HEK293 (cell line): ENCODE measurements at regions not wholly inside any gene's neighbourhood (a gene's known extent, or its start where the extent isn't known, plus 50 kb on each side); places are given as distances from the start of the nearest gene placed in this dataset.
A peak's percentile ranks its signal among the peaks of the same experiment; 100 is the strongest.

ENCODE experiments used
- ATF2 ChIP-seq: fragments of 450-650 bp; formaldehyde crosslinking; IDR thresholded peaks from 2 replicates; pipeline ENCODE4 v1.5.1; 2016; ENCODE audit warnings: missing biosample characterization, missing genetic modification characterization, low read depth
- CTCF ChIP-seq: fragments of 450-650 bp; formaldehyde crosslinking; IDR thresholded peaks from 2 replicates; pipeline ENCODE4 v1.5.1; 2016; ENCODE audit warnings: missing biosample characterization, missing genetic modification characterization
- HIC1 ChIP-seq: fragments of 450-650 bp; formaldehyde crosslinking; IDR thresholded peaks from 2 replicates; pipeline ENCODE4 v1.5.1; 2016; ENCODE audit warnings: missing biosample characterization, missing genetic modification characterization
- HOXD13 ChIP-seq: sonication (generic); formaldehyde crosslinking; IDR thresholded peaks from 2 replicates; pipeline ENCODE4 v1.8.0; 2022; ENCODE audit warnings: missing genetic modification reagents, borderline replicate concordance
- OSR2 ChIP-seq: fragments of 450-650 bp; formaldehyde crosslinking; IDR thresholded peaks from 2 replicates; pipeline ENCODE4 v1.5.1; 2016; ENCODE audit warnings: missing biosample characterization, missing genetic modification characterization
- PRDM2 ChIP-seq: fragments of 450-650 bp; formaldehyde crosslinking; IDR thresholded peaks from 2 replicates; pipeline ENCODE4 v1.5.1; 2016; ENCODE audit warnings: missing biosample characterization, missing genetic modification characterization, borderline replicate concordance
- PRDM6 ChIP-seq: fragments of 450-650 bp; formaldehyde crosslinking; IDR thresholded peaks from 2 replicates; pipeline ENCODE4 v1.5.1; 2017; ENCODE audit warnings: missing biosample characterization, missing genetic modification characterization
- ZBTB1 ChIP-seq: fragments of 450-650 bp; formaldehyde crosslinking; IDR thresholded peaks from 2 replicates; pipeline ENCODE4 v1.5.1; 2016; ENCODE audit warnings: missing biosample characterization, missing genetic modification characterization
- ZFP3 ChIP-seq: fragments of 450-650 bp; formaldehyde crosslinking; IDR thresholded peaks from 2 replicates; pipeline ENCODE4 v1.5.1; 2016; ENCODE audit warnings: low read depth, missing biosample characterization, missing genetic modification characterization
- ZNF16 ChIP-seq: fragments of 450-650 bp; formaldehyde crosslinking; IDR thresholded peaks from 2 replicates; pipeline ENCODE4 v1.5.1; 2016; ENCODE audit warnings: low read depth, missing biosample characterization, missing genetic modification characterization
- ZNF26 ChIP-seq: fragments of 450-650 bp; formaldehyde crosslinking; IDR thresholded peaks from 2 replicates; pipeline ENCODE4 v1.5.1; 2016; ENCODE audit warnings: missing biosample characterization, missing genetic modification characterization
- ZNF341 ChIP-seq: fragments of 450-650 bp; formaldehyde crosslinking; IDR thresholded peaks from 2 replicates; pipeline ENCODE4; 2016; ENCODE audit warnings: low read depth, missing biosample characterization, missing genetic modification characterization
- ZNF354C ChIP-seq: fragments of 450-650 bp; formaldehyde crosslinking; IDR thresholded peaks from 2 replicates; pipeline ENCODE4 v1.5.1; 2016; ENCODE audit warnings: missing biosample characterization, missing genetic modification characterization, low read depth, borderline replicate concordance
- ZNF37A ChIP-seq: fragments of 450-650 bp; IDR thresholded peaks from 2 replicates; pipeline ENCODE4 v1.5.1; 2018; ENCODE audit warnings: missing biosample characterization, missing genetic modification characterization
- ZNF449 ChIP-seq: fragments of 450-650 bp; formaldehyde crosslinking; IDR thresholded peaks from 2 replicates; pipeline ENCODE4 v1.5.1; 2017; ENCODE audit warnings: missing biosample characterization, mild to moderate bottlenecking, missing genetic modification characterization, moderate library complexity
- ZNF488 ChIP-seq: fragments of 450-650 bp; formaldehyde crosslinking; IDR thresholded peaks from 2 replicates; pipeline ENCODE4 v1.5.1; 2016; ENCODE audit warnings: missing biosample characterization, missing genetic modification characterization
- ZNF510 ChIP-seq: fragments of 450-650 bp; formaldehyde crosslinking; IDR thresholded peaks from 2 replicates; pipeline ENCODE4 v1.5.1; 2018; ENCODE audit warnings: mild to moderate bottlenecking, missing genetic modification characterization, missing biosample characterization; ENCODE audit not compliant: insufficient replicate concordance
- ZNF548 ChIP-seq: fragments of 450-650 bp; formaldehyde crosslinking; IDR thresholded peaks from 2 replicates; pipeline ENCODE4 v1.5.1; 2016; ENCODE audit warnings: missing biosample characterization, missing genetic modification characterization
- ZNF560 ChIP-seq: fragments of 450-650 bp; formaldehyde crosslinking; IDR thresholded peaks from 2 replicates; pipeline ENCODE4 v1.5.1; 2017; ENCODE audit warnings: missing biosample characterization, missing genetic modification characterization, borderline replicate concordance
- ZNF658 ChIP-seq: fragments of 450-650 bp; formaldehyde crosslinking; IDR thresholded peaks from 2 replicates; pipeline ENCODE4; 2016; ENCODE audit warnings: missing biosample characterization, missing genetic modification characterization
- ZNF677 ChIP-seq: fragments of 450-650 bp; IDR thresholded peaks from 2 replicates; pipeline ENCODE4 v1.5.0; 2018; ENCODE audit warnings: missing biosample characterization, mild to moderate bottlenecking, missing genetic modification characterization, moderate library complexity
- ZNF701 ChIP-seq: fragments of 450-650 bp; formaldehyde crosslinking; IDR thresholded peaks from 2 replicates; pipeline ENCODE4 v1.5.1; 2016; ENCODE audit warnings: missing biosample characterization, missing genetic modification characterization
- ZNF792 ChIP-seq: fragments of 450-650 bp; formaldehyde crosslinking; IDR thresholded peaks from 2 replicates; pipeline ENCODE4 v1.5.1; 2016; ENCODE audit warnings: missing biosample characterization, missing genetic modification characterization

GRCh38 chr5:125176005-125176390 lies 429.6 kb upstream of the ZNF608 start (continued):
- TF ChIP-seq ZNF16 (tag by site-specific recombination) (no peak), ZNF354C (no peak), ZNF26 (tag by site-specific recombination) (no peak), ZNF658 (tag by site-specific recombination) (no peak), PRDM2 (tag by site-specific recombination) (no peak), ZNF37A (tag by site-specific recombination) (no peak), CTCF (tag by site-specific recombination) (no peak), ZNF560 (no peak), HIC1 (tag by site-specific recombination) (no peak), ZNF792 (tag by site-specific recombination) (no peak), ZNF701 (tag by site-specific recombination) (no peak), ZNF548 (tag by site-specific recombination) (no peak), ZNF488 (tag by site-specific recombination) (0 out of 2 replicates have a peak, but pooled peaks have one; percentile 56), ZFP3 (tag by site-specific recombination) (no peak), ZNF510 (tag by site-specific recombination) (no peak), PRDM6 (peak; percentile 97), OSR2 (tag by site-specific recombination) (peak; percentile 94), ATF2 (tag by site-specific recombination) (no peak), ZNF677 (tag by site-specific recombination) (no peak), HOXD13 (CRISPR knock-in tag) (peak; percentile 82; the same call in 1 of the 2 replicates), ZBTB1 (tag by site-specific recombination) (no peak), ZNF449 (tag by site-specific recombination) (no peak), ZNF341 (tag by site-specific recombination) (no peak)
